Activated CD8-positive, alpha-beta memory T cell treated with anti-CD3 and anti-CD28 coated beads for 48 hours (primary cell): ENCODE measurements at regions not wholly inside any gene's neighbourhood (a gene's known extent, or its start where the extent isn't known, plus 50 kb on each side); places are given as distances from the start of the nearest gene placed in this dataset.

Source experiments
- DNase-seq, 3 experiments: peaks; one replicate each; pipeline ENCODE4 v3.0.0-alpha.2; 2020; ENCODE audit warnings: low read depth in 2 of 3, low spot score in 2 of 3

GRCh38 chr1:47551971-47552528 is 114.2 kb downstream of the FOXD2 start:
- no peak for DNase-seq

- DNase-seq = no peak
Observed at GRCh38 chr1:47554082-47554481, 116.2 kb downstream of the FOXD2 start.

GRCh38 chr1:47554901-47555300 is 117.1 kb downstream of the FOXD2 start:
- no peak for DNase-seq

GRCh38 chr1:47555306-47555705 is 117.5 kb downstream of the FOXD2 start:
- DNase-seq = no peak

- no peak for DNase-seq
Observed at GRCh38 chr1:47555841-47556560, 118.2 kb downstream of the FOXD2 start.

- DNase-seq = no peak
Observed at GRCh38 chr1:47557066-47557465, 119.2 kb downstream of the FOXD2 start.

GRCh38 chr1:47558601-47559593 is 121.1 kb downstream of the FOXD2 start:
- DNase-seq = no peak

GRCh38 chr1:47559944-47560695 is 122.3 kb downstream of the FOXD2 start:
- no peak for DNase-seq

GRCh38 chr1:47561523-47562007 is 123.7 kb downstream of the FOXD2 start:
- DNase-seq = no peak

- no peak for DNase-seq
Observed at GRCh38 chr1:47562147-47562546, 124.3 kb downstream of the FOXD2 start.

- no peak for DNase-seq
Observed at GRCh38 chr1:47562799-47563198, 125.0 kb downstream of the FOXD2 start.

- no peak for DNase-seq
Observed at GRCh38 chr1:47563201-47563600, 125.4 kb downstream of the FOXD2 start.

- DNase-seq = no peak
Observed at GRCh38 chr1:47564570-47564969, 126.7 kb downstream of the FOXD2 start.

- no peak for DNase-seq
Observed at GRCh38 chr1:47565092-47565491, 127.2 kb downstream of the FOXD2 start.

- DNase-seq = no peak
Observed at GRCh38 chr1:47565676-47566075, 127.8 kb downstream of the FOXD2 start.

GRCh38 chr1:47568763-47569162 is 130.9 kb downstream of the FOXD2 start:
- no peak for DNase-seq

- DNase-seq = no peak
Observed at GRCh38 chr1:47569261-47569660, 131.4 kb downstream of the FOXD2 start.

GRCh38 chr1:47569681-47570470 is 132.0 kb downstream of the FOXD2 start:
- no peak for DNase-seq

- no peak for DNase-seq
Observed at GRCh38 chr1:47571161-47571560, 133.3 kb downstream of the FOXD2 start.

GRCh38 chr1:47571952-47572351 is 134.1 kb downstream of the FOXD2 start:
- DNase-seq = no peak
